Ovary (tissue), 7 donors: ENCODE measurements at regions not wholly inside any gene's neighbourhood (a gene's known extent, or its start where the extent isn't known, plus 50 kb on each side); places are given as distances from the start of the nearest gene placed in this dataset.

Source experiments
- DNase-seq, 5 donors: peaks; one replicate each; pipeline ENCODE4 v3.0.0-alpha.2; 2019 to 2020
- H3K27ac ChIP-seq, 2 donors: fragments of 200-600 bp; one replicate each; pipeline versions ENCODE4 v1.5.1 to v1.8.0; 2019 to 2022
- H3K27me3 ChIP-seq: fragments of 200-600 bp; one replicate; pipeline ENCODE4 v1.8.0; 2022
- H3K36me3 ChIP-seq: fragments of 200-600 bp; sonication (generic); one replicate; pipeline ENCODE4 v1.5.1; 2019
- H3K4me1 ChIP-seq: one replicate; pipeline ENCODE4 v1.8.1; 2013; ENCODE audit warnings: mild to moderate bottlenecking, moderate library complexity; ENCODE audit not compliant: insufficient read depth
- H3K4me3 ChIP-seq: fragments of 200-600 bp; sonication (generic); one replicate; pipeline ENCODE4 v1.5.1; 2017
- H3K9me3 ChIP-seq, 2 donors: fragments of 200-600 bp in 1 of 2; sonication (generic) in 1 of 2; one replicate each; pipeline versions ENCODE4 v1.5.1 to v1.8.1; 2013 to 2019; ENCODE audit warnings: mild to moderate bottlenecking in 1 of 2, moderate library complexity in 1 of 2
- CTCF ChIP-seq, 3 donors: fragments of 450-650 bp in 2 of 3; fragments of 200-600 bp in 1 of 3; IDR thresholded peaks; one replicate each; pipeline versions ENCODE4 v1.5.1 to v1.8.0; 2016 to 2022; ENCODE audit warnings: antibody characterized with exemption in 3 of 3, mild to moderate bottlenecking in 1 of 3
- EP300 ChIP-seq: sonication (generic); formaldehyde crosslinking; IDR thresholded peaks from one replicate; pipeline ENCODE4 v1.6.1; 2017; ENCODE audit warnings: antibody characterized with exemption
- POLR2A ChIP-seq: fragments of 450-650 bp; IDR thresholded peaks from one replicate; pipeline ENCODE4 v1.6.1; 2017; ENCODE audit warnings: antibody characterized with exemption, mild to moderate bottlenecking, moderate library complexity
- WGBS, 3 donors: extraction: QIAGEN DNeasy Blood & Tissue Kit in 1 of 3; methylation state at CpG; one replicate each; pipeline versions ENCODE4 v1.1.5 to v1.1.7; 2013 to 2017; 5-methylcytosine and 5-hydroxymethylcytosine counted together
- intact Hi-C, 4 donors: fragments of 100-400 bp; cut with DNase I; formaldehyde crosslinking; loops; one replicate each; pipeline versions ENCODE4 v1.11.0 to v1.15.1; 2022 to 2023
- donor health status: DM: no; HTN: no; CAD: no; lungs with moderate emphysema.
- donor health status: DM: no; HTN: no; CAD: no.
- donor health status: Bipolar disorder and iron deficiency.
- donor health status: DM: no; HTN: no; CAD: no.
- donor health status: DM: yes; HTN: yes; CAD: no.

- Histone ChIP-seq H3K9me3 (no peaks in the 10 kb centered on the region), H3K27me3 (no peaks in the 10 kb centered on the region), H3K4me3 (no peak overlapping the region), H3K36me3 (no peaks in the 10 kb centered on the region), H3K27ac (no peak overlapping the region), H3K4me1 (no peaks in the 10 kb centered on the region)
- 53 to 81% (median 59%) methylated on average over 1 of the region's 1 CpG for whole genome bisulfite sequencing, 3 donors
- TF ChIP-seq CTCF (IDR thresholded peaks at IDR 0.05) (no peak), EP300 (no peak), POLR2A (no peak)
- intact Hi-C loops = no loop called here
- DNase-seq = no peak
Observed at GRCh38 chrX:100484971-100485370, 74.9 kb upstream of the PCDH19 start.

- H3K36me3 ChIP-seq = no peaks in the 10 kb centered on the region
- H3K27me3 ChIP-seq = no peaks in the 10 kb centered on the region
- DNase-seq = no peak
- no peak for TF ChIP-seq EP300
- TF ChIP-seq CTCF (IDR thresholded peaks at IDR 0.05) = no peak
- TF ChIP-seq POLR2A = no peak
- no peak overlapping the region for H3K4me3 ChIP-seq
- 30 to 31% (median 31%) methylated on average over 1 of the region's 1 CpG for WGBS, 3 donors
- H3K4me1 ChIP-seq = no peaks in the 10 kb centered on the region
- H3K9me3 ChIP-seq = no peaks in the 10 kb centered on the region
- intact Hi-C loops = no loop called here
- no peak overlapping the region for H3K27ac ChIP-seq
Observed at GRCh38 chrX:100479329-100479728, 69.3 kb upstream of the PCDH19 start.

DNA sequence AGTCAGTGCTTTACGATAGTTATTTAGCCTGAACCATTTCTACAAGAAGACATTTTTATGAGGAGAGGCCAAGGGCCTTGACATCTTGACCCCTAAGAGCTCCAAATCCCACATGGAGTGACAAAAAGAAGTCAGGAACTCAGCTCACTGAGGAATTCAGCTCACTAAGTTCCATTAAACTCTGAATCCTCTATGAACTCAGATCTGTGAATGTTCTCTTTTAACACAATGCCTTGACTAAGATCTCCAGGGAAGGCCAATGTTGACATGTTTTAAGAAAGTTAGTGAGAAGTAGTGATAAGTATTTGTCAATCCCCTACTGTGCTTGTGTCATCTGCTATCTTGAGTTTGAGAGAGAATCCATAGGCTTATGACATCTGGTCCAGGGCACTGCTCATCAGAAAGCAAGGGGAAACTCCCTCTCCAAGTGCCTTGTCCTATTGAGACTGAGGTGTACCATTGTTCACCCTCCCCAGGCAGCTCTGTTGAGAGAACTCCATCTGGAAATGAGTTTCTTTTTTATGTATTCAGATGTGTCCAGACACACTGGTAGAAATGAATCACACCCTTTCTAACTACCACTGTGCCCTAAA, 68.7 kb upstream of the PCDH19 start:
- Histone ChIP-seq H3K36me3 (no peaks in the 10 kb centered on the region), H3K4me3 (no peak overlapping the region), H3K27me3 (no peaks in the 10 kb centered on the region), H3K4me1 (no peaks in the 10 kb centered on the region), H3K9me3 (no peaks in the 10 kb centered on the region), H3K27ac (no peak overlapping the region)
- WGBS, 3 donors = 70 to 90% (median 76%) methylated on average over 1 of the region's 1 CpG
- intact Hi-C loops = no loop called here
- no peak for DNase-seq
- TF ChIP-seq EP300 (no peak), POLR2A (no peak), CTCF (IDR thresholded peaks at IDR 0.05) (no peak)

GRCh38 chrX:100477958-100478357, 67.9 kb upstream of the PCDH19 start:
- Histone ChIP-seq H3K27ac (no peak overlapping the region), H3K4me1 (no peaks in the 10 kb centered on the region), H3K27me3 (no peaks in the 10 kb centered on the region), H3K9me3 (no peaks in the 10 kb centered on the region), H3K4me3 (no peak overlapping the region), H3K36me3 (no peaks in the 10 kb centered on the region)
- TF ChIP-seq POLR2A (no peak), EP300 (no peak), CTCF (IDR thresholded peaks at IDR 0.05) (no peak)
- no peak for DNase-seq
- WGBS, 3 donors = 29 to 35% (median 30%) methylated on average over 4 of the region's 4 CpGs
- intact Hi-C loops = no loop called here
